Esophagus muscularis mucosa (tissue), 4 donors: ENCODE measurements at regions not wholly inside any gene's neighbourhood (a gene's known extent, or its start where the extent isn't known, plus 50 kb on each side); places are given as distances from the start of the nearest gene placed in this dataset.

ENCODE experiments used
- DNase-seq: peaks from one replicate; pipeline ENCODE4 v3.0.0-alpha.2; 2017; ENCODE audit errors: extremely low spot score
- H3K27ac ChIP-seq, 4 donors: fragments of 200-600 bp; sonication (generic); replicated peaks in 1 of 4; 1 replicate in 3 of 4; 2 replicates in 1 of 4; pipeline ENCODE4 v1.5.1; 2016 to 2019; ENCODE audit warnings: mild to moderate bottlenecking in 1 of 4
- H3K27me3 ChIP-seq, 4 donors: fragments of 200-600 bp; sonication (generic); one replicate each; pipeline versions ENCODE4 v1.5.1 to v1.6.0; 2016 to 2019
- H3K36me3 ChIP-seq, 4 donors: fragments of 200-600 bp; sonication (generic); one replicate each; pipeline ENCODE4 v1.5.1; 2016 to 2019
- H3K4me1 ChIP-seq, 4 donors: fragments of 200-600 bp; sonication (generic); one replicate each; pipeline ENCODE4 v1.5.1; 2016 to 2019
- H3K4me3 ChIP-seq, 4 donors: fragments of 200-600 bp; sonication (generic); 1 replicate in 2 of 4; 2 replicates in 2 of 4; pipeline ENCODE4 v1.5.1; 2016 to 2019; ENCODE audit warnings: mild to moderate bottlenecking in 4 of 4, moderate library complexity in 1 of 4
- H3K9me3 ChIP-seq, 4 donors: fragments of 200-600 bp; sonication (generic); 1 replicate in 3 of 4; 2 replicates in 1 of 4; pipeline ENCODE4 v1.5.1; 2016 to 2019
- CTCF ChIP-seq, 3 experiments: fragments of 200-600 bp in 2 of 3; fragments of 450-650 bp in 1 of 3; sonication (generic) in 2 of 3; IDR thresholded peaks; one replicate each; pipeline ENCODE4 v1.5.1; 2017 to 2019; ENCODE audit warnings: antibody characterized with exemption in 3 of 3, mild to moderate bottlenecking in 2 of 3, moderate library complexity in 1 of 3
- EP300 ChIP-seq: sonication (generic); formaldehyde crosslinking; IDR thresholded peaks from one replicate; pipeline ENCODE4 v1.6.1; 2017; ENCODE audit warnings: antibody characterized with exemption
- POLR2A ChIP-seq: fragments of 450-650 bp; IDR thresholded peaks from one replicate; pipeline ENCODE4 v1.6.1; 2017; ENCODE audit warnings: antibody characterized with exemption, moderate library complexity, mild to moderate bottlenecking, low read depth
- POLR2AphosphoS5 ChIP-seq, 2 donors: sonication (generic); formaldehyde crosslinking; IDR thresholded peaks; one replicate each; pipeline ENCODE4 v1.6.1; 2017; ENCODE audit warnings: antibody characterized with exemption in 2 of 2
- WGBS: methylation state at CpG from one replicate; pipeline ENCODE4 v1.1.5; 2018; 5-methylcytosine and 5-hydroxymethylcytosine counted together
- intact Hi-C: fragments of 100-400 bp; cut with DNase I; formaldehyde crosslinking; loops from one replicate; pipeline ENCODE4 v1.15.1; 2023

- Histone ChIP-seq H3K27ac (no peak overlapping the region), H3K4me1 (no peaks in the 10 kb centered on the region), H3K4me3 (no peak overlapping the region), H3K9me3 (no peaks in the 10 kb centered on the region), H3K27me3 (no peaks in the 10 kb centered on the region), H3K36me3 (no peaks in the 10 kb centered on the region)
- WGBS: 91% methylated on average over 17 of the region's 17 CpGs
- intact Hi-C loops: no loop called here
- TF ChIP-seq EP300 (no peak), POLR2A (no peak), POLR2AphosphoS5 (IDR thresholded peaks at IDR 0.05) (no peak), CTCF (IDR thresholded peaks at IDR 0.05) (no peak)
- no peak for DNase-seq
These were observed 239.0 kb upstream of the KLF6 start for GRCh38 chr10:4024027-4024426.

- no peaks in the 10 kb centered on the region for H3K4me1 ChIP-seq
- H3K27me3 ChIP-seq: no peaks in the 10 kb centered on the region
- no peaks in the 10 kb centered on the region for H3K36me3 ChIP-seq
- WGBS: 82% methylated on average over 7 of the region's 7 CpGs
- DNase-seq: no peak
- H3K4me3 ChIP-seq: no peak overlapping the region
- TF ChIP-seq POLR2A: no peak
- TF ChIP-seq POLR2AphosphoS5 (IDR thresholded peaks at IDR 0.05): no peak
- TF ChIP-seq EP300: no peak
- no peak for TF ChIP-seq CTCF (IDR thresholded peaks at IDR 0.05)
- H3K9me3 ChIP-seq: no peaks in the 10 kb centered on the region
- no peak overlapping the region for H3K27ac ChIP-seq
- intact Hi-C loops: no loop called here
These were observed 237.5 kb upstream of the KLF6 start for GRCh38 chr10:4022473-4022872.

- Histone ChIP-seq H3K27ac (no peak overlapping the region), H3K27me3 (no peaks in the 10 kb centered on the region), H3K9me3 (no peaks in the 10 kb centered on the region), H3K4me1 (no peaks in the 10 kb centered on the region), H3K36me3 (no peaks in the 10 kb centered on the region), H3K4me3 (no peak overlapping the region)
- intact Hi-C loops: no loop called here
- WGBS: 94% methylated on average over 5 of the region's 5 CpGs
- DNase-seq: no peak
- TF ChIP-seq CTCF (IDR thresholded peaks at IDR 0.05) (no peak), POLR2AphosphoS5 (IDR thresholded peaks at IDR 0.05) (no peak), POLR2A (no peak), EP300 (no peak)
These were observed 235.6 kb upstream of the KLF6 start for GRCh38 chr10:4020631-4021030.

GRCh38 chr10:4018054-4018511, 233.1 kb upstream of the KLF6 start:
- Histone ChIP-seq H3K27ac (no peak overlapping the region), H3K4me3 (no peak overlapping the region), H3K36me3 (no peaks in the 10 kb centered on the region), H3K27me3 (no peaks in the 10 kb centered on the region), H3K4me1 (peaks cover 6 to 9% (median 7%) of the 10 kb centered on the region in 4 donors), H3K9me3 (no peaks in the 10 kb centered on the region)
- WGBS: 97% methylated on average over 2 of the region's 4 CpGs
- TF ChIP-seq EP300 (no peak), POLR2AphosphoS5 (IDR thresholded peaks at IDR 0.05) (no peak), POLR2A (no peak), CTCF (IDR thresholded peaks at IDR 0.05) (no peak)
- DNase-seq: no peak
- intact Hi-C loops: no loop called here

GRCh38 chr10:4017336-4017735, 232.3 kb upstream of the KLF6 start:
- WGBS: 88% methylated on average over 8 of the region's 8 CpGs
- Histone ChIP-seq H3K4me1 (peaks cover 6 to 9% (median 7%) of the 10 kb centered on the region in 4 donors), H3K9me3 (no peaks in the 10 kb centered on the region), H3K4me3 (no peak overlapping the region), H3K36me3 (no peaks in the 10 kb centered on the region), H3K27me3 (no peaks in the 10 kb centered on the region), H3K27ac (no peak overlapping the region)
- no peak for DNase-seq
- intact Hi-C loops: no loop called here
- no peak for TF ChIP-seq POLR2AphosphoS5 (IDR thresholded peaks at IDR 0.05)
- no peak for TF ChIP-seq CTCF (IDR thresholded peaks at IDR 0.05)
- TF ChIP-seq EP300: no peak
- TF ChIP-seq POLR2A: no peak
